ENCODE measurements at regions not wholly inside any gene's neighbourhood (a gene's known extent, or its start where the extent isn't known, plus 50 kb on each side); places are given as distances from the start of the nearest gene placed in this dataset.

GRCh38 chr20:22322513-22322912 is 261.9 kb downstream of the FOXA2 start:
- Histone ChIP-seq H3K27me3 (ENCODE audit: insufficient read depth, poor library complexity, severe bottlenecking) (peaks cover 21% of the 10 kb centered on the region), H3K27ac (replicated peaks) (no peak overlapping the region), H3K4me3 (replicated peaks; ENCODE audit: insufficient read depth, low read length) (no peak overlapping the region)
- no peak for DNase-seq (ENCODE audit: low read depth in 1 of 2, low spot score in 1 of 2)
- TF ChIP-seq POLR2AphosphoS5 (IDR thresholded peaks at IDR 0.05; ENCODE audit: low read depth), result no peak
- TF ChIP-seq REST (IDR thresholded peaks at IDR 0.05; ENCODE audit: insufficient replicate concordance, low read depth), result no peak

- TF ChIP-seq CTCF (IDR thresholded peaks at IDR 0.05; ENCODE audit: insufficient read depth, low read length) (no peak), GABPA (IDR thresholded peaks at IDR 0.05; ENCODE audit: low read depth) (no peak), POLR2AphosphoS5 (IDR thresholded peaks at IDR 0.05; ENCODE audit: low read depth) (no peak), REST (IDR thresholded peaks at IDR 0.05; ENCODE audit: insufficient replicate concordance, low read depth) (no peak), SPI1 (IDR thresholded peaks at IDR 0.05; ENCODE audit: borderline replicate concordance, low read depth) (no peak)
- DNase-seq (ENCODE audit: low read depth in 1 of 2, low spot score in 1 of 2), result no peak
- Histone ChIP-seq H3K27ac (replicated peaks) (no peak overlapping the region), H3K27me3 (ENCODE audit: insufficient read depth, poor library complexity, severe bottlenecking) (peaks cover 21% of the 10 kb centered on the region), H3K4me3 (replicated peaks; ENCODE audit: insufficient read depth, low read length) (no peak overlapping the region)
These were observed 263.2 kb downstream of the FOXA2 start for GRCh38 chr20:22321191-22321590.

GRCh38 chr20:22320245-22320915 is 264.0 kb downstream of the FOXA2 start:
- no peak for DNase-seq (ENCODE audit: low read depth in 1 of 2, low spot score in 1 of 2)
- no peak overlapping the region for H3K27ac ChIP-seq (replicated peaks)
- no peak for TF ChIP-seq SPI1 (IDR thresholded peaks at IDR 0.05; ENCODE audit: borderline replicate concordance, low read depth)
- no peak for TF ChIP-seq GABPA (IDR thresholded peaks at IDR 0.05; ENCODE audit: low read depth)
- no peak for TF ChIP-seq CTCF (IDR thresholded peaks at IDR 0.05; ENCODE audit: insufficient read depth, low read length)
- TF ChIP-seq POLR2AphosphoS5 (IDR thresholded peaks at IDR 0.05; ENCODE audit: low read depth), result no peak
- TF ChIP-seq REST (IDR thresholded peaks at IDR 0.05; ENCODE audit: insufficient replicate concordance, low read depth), result no peak
- H3K4me3 ChIP-seq (replicated peaks; ENCODE audit: insufficient read depth, low read length), result no peak overlapping the region
- peaks cover 21% of the 10 kb centered on the region for H3K27me3 ChIP-seq (ENCODE audit: insufficient read depth, poor library complexity, severe bottlenecking)

Measured in HL-60 (cell line).